Retinal pigment epithelial cell (primary cell): ENCODE measurements at regions not wholly inside any gene's neighbourhood (a gene's known extent, or its start where the extent isn't known, plus 50 kb on each side); places are given as distances from the start of the nearest gene placed in this dataset.

Experiments
- DNase-seq: peaks from one replicate; pipeline ENCODE4 v3.0.0-alpha.2; 2010; ENCODE audit warnings: low read depth
- H3K4me3 ChIP-seq: 2 replicates; pipeline ENCODE4 v1.5.1; 2011; ENCODE audit warnings: mild to moderate bottlenecking, low read length, control low read depth, moderate library complexity
- TF ChIP-seq, protein P1 (sequence below): conservative IDR thresholded peaks from 2 replicates; pipeline ENCODE4 v1.5.1; 2011; ENCODE audit warnings: low read depth, low read length, control low read depth, inconsistent platforms

DNA sequence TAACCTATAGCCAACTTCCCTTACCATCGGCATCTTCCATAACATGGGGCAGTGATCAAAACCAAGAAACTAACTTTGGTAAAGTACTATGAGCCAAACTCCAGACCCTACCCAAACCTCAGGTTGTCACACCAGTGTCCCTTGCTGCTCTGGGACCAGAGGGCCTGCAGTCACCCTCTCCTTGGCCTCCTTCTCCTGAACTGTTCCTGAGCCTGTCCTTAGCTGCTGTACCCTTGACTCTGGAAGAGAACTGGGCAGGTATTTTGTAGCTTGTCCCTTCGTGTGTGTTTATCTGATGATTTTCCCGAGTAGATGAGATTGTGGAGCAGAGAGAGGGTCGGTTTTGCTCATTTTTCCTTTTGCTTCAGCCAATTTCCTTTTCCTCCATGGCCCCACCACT lies 240.4 kb downstream of the SYK start:
- TF ChIP-seq, protein P1, sequence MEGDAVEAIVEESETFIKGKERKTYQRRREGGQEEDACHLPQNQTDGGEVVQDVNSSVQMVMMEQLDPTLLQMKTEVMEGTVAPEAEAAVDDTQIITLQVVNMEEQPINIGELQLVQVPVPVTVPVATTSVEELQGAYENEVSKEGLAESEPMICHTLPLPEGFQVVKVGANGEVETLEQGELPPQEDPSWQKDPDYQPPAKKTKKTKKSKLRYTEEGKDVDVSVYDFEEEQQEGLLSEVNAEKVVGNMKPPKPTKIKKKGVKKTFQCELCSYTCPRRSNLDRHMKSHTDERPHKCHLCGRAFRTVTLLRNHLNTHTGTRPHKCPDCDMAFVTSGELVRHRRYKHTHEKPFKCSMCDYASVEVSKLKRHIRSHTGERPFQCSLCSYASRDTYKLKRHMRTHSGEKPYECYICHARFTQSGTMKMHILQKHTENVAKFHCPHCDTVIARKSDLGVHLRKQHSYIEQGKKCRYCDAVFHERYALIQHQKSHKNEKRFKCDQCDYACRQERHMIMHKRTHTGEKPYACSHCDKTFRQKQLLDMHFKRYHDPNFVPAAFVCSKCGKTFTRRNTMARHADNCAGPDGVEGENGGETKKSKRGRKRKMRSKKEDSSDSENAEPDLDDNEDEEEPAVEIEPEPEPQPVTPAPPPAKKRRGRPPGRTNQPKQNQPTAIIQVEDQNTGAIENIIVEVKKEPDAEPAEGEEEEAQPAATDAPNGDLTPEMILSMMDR, result no peak
- no peak for DNase-seq
- H3K4me3 ChIP-seq, result no peak overlapping the region

DNA sequence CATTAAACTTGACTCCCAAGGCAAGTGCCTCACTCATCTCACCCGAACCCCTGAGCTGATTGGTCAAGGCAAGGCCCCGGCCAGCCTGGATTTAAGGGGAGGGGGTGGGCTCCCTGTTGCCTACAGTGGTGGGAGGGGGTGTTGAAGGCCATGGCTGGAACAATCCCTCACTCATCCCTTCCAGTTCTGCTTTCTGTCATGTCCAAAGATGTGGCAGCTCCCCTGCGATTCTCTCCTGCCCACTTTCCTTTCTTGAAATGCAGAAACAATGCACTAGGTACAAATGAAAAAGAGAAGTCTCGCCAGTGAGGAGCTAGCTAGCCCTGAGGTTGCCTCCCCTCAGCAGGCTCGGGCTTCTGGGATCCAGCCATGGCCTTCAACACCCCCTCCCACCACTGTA lies 240.9 kb downstream of the SYK start:
- no peak for DNase-seq
- H3K4me3 ChIP-seq, result no peak overlapping the region
- TF ChIP-seq, protein P1, result no peak

DNA sequence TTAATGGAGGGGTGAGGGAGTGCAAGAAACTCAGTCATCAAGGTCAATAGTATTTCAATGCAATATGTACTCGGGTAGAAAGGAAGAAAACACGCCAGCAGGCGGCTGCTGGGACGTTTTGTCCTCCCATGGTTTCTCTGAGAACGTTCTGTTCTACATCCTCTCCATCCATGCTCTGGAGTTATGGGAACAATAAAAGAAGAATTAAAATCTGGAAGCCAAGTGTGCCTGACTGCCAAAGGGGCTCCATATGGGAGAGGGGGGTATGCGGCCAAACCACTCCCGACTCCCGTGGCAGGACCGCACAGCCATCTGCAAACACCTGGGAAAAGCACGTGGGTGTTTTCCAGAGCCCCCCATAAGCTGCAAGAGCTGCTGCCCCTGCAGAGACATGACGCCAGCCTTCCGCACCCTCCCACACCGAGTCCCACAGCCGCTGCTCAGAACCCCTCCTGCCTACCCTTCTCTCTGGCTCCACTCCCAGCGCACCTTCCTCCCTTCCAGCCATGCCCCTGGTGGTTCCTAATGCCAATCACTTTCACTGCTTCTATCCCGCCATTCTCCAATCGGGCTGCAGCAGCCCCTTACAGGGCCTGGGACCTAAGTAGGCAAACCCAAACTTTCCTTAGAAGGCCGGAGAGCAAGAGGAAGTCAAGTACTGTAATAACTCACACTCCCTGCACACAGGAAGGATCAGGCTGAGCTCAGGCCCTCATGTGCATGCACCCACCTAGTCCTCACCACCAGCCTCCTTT lies 241.6 kb downstream of the SYK start:
- DNase-seq, result no peak
- H3K4me3 ChIP-seq, result no peak overlapping the region

DNA sequence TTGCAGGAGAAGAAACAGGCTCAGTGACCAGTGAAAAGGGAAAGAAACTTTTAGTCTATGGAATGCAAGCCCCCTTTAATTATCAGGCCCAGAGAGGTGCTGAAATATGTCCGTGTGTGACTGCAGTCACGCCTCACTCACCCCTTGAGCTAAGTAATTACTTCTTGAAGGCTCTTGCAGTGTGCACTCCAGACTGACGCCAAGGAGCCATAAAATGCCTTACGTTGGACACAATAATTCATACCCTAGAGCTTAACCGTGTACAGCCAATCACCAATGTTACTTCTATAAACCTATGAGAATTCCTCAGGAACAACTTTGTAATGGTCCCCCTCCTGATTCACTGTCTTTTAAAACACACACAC lies 242.2 kb downstream of the SYK start:
- TF ChIP-seq, protein P1, result no peak
- DNase-seq, result no peak
- H3K4me3 ChIP-seq, result no peak overlapping the region

More for the DNA sequence above, 241.6 kb downstream of the SYK start:
- TF ChIP-seq, protein P1, result no peak

DNA sequence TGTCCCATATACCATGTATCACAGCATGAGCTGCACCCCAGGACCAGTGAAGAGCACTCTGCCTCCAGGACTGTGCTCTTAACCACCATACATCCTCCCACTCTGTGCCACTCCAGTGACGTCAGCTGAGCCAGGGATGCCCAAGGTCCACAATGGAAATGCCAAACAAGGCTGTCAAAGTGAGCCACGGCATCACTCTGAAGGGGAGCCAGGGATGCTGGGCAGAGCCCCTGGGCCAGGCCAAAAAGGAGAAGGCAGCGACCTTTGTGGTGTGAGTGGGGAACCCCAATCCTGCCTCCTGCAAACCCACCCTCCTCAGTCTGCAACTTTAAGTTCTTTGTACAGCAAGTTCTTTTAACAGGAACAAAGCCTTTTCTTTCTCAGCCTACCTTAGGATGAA lies 242.7 kb downstream of the SYK start:
- no peak for DNase-seq
- no peak overlapping the region for H3K4me3 ChIP-seq
- TF ChIP-seq, protein P1, result no peak

DNA sequence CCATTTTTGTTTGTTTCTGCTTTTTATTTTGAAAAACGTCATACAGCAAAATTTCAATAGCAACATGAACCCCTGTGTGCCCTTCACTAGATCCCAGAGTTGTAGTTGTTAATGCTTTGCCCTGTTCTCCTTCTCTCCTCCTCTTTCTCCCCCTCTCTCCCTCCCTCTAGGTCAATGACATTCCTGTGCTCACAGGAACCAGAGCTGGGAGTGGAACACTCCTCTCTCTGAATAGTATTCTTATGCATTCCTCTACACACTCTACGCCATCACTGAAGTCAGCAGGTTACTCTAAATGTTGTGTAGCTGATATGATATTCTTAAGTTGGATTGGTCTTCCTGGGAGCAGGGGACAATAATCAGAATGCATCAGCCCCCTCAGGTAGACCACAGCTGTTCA lies 243.4 kb downstream of the SYK start:
- TF ChIP-seq, protein P1, result no peak
- DNase-seq, result no peak
- H3K4me3 ChIP-seq, result no peak overlapping the region

DNA sequence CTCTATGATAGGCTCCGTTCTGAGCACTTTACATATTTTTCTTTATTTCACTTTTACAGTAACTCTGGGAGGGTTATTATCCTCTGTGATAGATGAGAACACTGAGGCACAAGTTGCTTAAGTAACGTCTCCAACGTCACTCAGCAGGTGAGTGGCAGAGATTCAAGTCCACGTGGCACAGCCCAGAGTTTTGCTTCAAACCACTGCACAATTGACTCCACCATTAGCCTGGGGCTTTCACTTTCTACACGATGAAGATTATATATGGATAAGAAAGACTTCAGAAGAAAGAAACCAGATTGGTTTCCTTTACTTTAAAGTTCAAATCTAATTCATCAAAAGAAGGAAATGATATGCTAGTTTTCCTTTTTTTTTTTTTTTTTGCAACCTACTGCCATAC lies 245.9 kb downstream of the SYK start:
- no peak for DNase-seq
- H3K4me3 ChIP-seq, result no peak overlapping the region
- TF ChIP-seq, protein P1, result no peak
